OCI-LY7 (cell line): ENCODE measurements at regions not wholly inside any gene's neighbourhood (a gene's known extent, or its start where the extent isn't known, plus 50 kb on each side); places are given as distances from the start of the nearest gene placed in this dataset.

Experiments used
- BruUV-seq: library from RNA; stranded (reverse); fragments of 400-500 nt; replicated peaks from 2 replicates; lab custom pipeline; 2021; lab: Mats Ljungman, UMichigan
- CTCF ChIA-PET: fragments of 300-600 bp; sonication (Branson Sonifier 250); formaldehyde crosslinking; loops from one replicate; lab custom pipeline; 2022; ENCODE audit warnings: antibody characterized with exemption; ENCODE audit not compliant: unreplicated experiment; lab: Charles Lee
- POLR2A ChIA-PET: fragments of 300-600 bp; sonication (Branson Sonifier 250); formaldehyde crosslinking; loops from one replicate; lab custom pipeline; 2022; ENCODE audit warnings: antibody characterized with exemption; lab: Charles Lee
- DNase-seq: peaks from one replicate; pipeline ENCODE4 v3.0.0-alpha.2; 2015; ENCODE audit warnings: low spot score
- H2AFZ ChIP-seq: fragments of 200-600 bp; sonication (generic), shearing (Covaris generic); 2 replicates; pipeline ENCODE4 v1.6.1; 2014; ENCODE audit warnings: mild to moderate bottlenecking, antibody characterized with exemption, low read length, moderate library complexity
- H3K27ac ChIP-seq: fragments of 200-600 bp; sonication (generic); 2 replicates; pipeline ENCODE4 v1.5.1; 2014; ENCODE audit warnings: mixed run types, low read depth, mild to moderate bottlenecking, moderate library complexity, low read length, inconsistent platforms; ENCODE audit not compliant: poor library complexity, severe bottlenecking
- H3K36me3 ChIP-seq: fragments of 200-600 bp; sonication (generic); 2 replicates; pipeline ENCODE4 v1.6.1; 2014; ENCODE audit warnings: mild to moderate bottlenecking, antibody characterized with exemption, low read length, moderate library complexity, mixed read lengths; ENCODE audit not compliant: insufficient read depth
- H3K4me1 ChIP-seq: fragments of 200-600 bp; sonication (generic); 2 replicates; pipeline ENCODE4 v1.5.1; 2014; ENCODE audit warnings: mild to moderate bottlenecking, low read length; ENCODE audit not compliant: insufficient read depth, poor library complexity, severe bottlenecking
- H3K4me2 ChIP-seq: fragments of 200-600 bp; sonication (generic); 2 replicates; pipeline ENCODE4 v1.6.1; 2014; ENCODE audit warnings: mild to moderate bottlenecking, low read length
- H3K4me3 ChIP-seq: fragments of 200-600 bp; sonication (generic); 2 replicates; pipeline ENCODE4 v1.5.1; 2014; ENCODE audit warnings: mild to moderate bottlenecking, low read depth, low read length; ENCODE audit not compliant: poor library complexity, severe bottlenecking
- H3K79me2 ChIP-seq: fragments of 200-600 bp; sonication (generic); 2 replicates; pipeline ENCODE4 v1.6.1; 2016; ENCODE audit warnings: low read depth, mild to moderate bottlenecking, low read length, moderate library complexity, mixed read lengths; ENCODE audit not compliant: insufficient read depth
- H3K9me2 ChIP-seq: fragments of 200-600 bp; sonication (generic); 2 replicates; pipeline ENCODE4 v1.6.1; 2016; ENCODE audit warnings: mild to moderate bottlenecking, low read length, mixed read lengths; ENCODE audit not compliant: insufficient read depth
- H3K9me3 ChIP-seq: fragments of 200-600 bp; sonication (generic); 2 replicates; pipeline ENCODE4 v1.6.1; 2014; ENCODE audit warnings: mild to moderate bottlenecking, mixed run types, low read length, mixed read lengths
- H4K20me1 ChIP-seq: fragments of 200-600 bp; sonication (generic); 2 replicates; pipeline ENCODE4 v1.6.1; 2014; ENCODE audit warnings: mild to moderate bottlenecking, antibody characterized with exemption, low read length, moderate library complexity, mixed read lengths; ENCODE audit not compliant: insufficient read depth
- CTCF ChIP-seq: fragments of 200-600 bp; sonication (generic); conservative IDR thresholded peaks from 2 replicates; pipeline ENCODE4 v1.5.1; 2014; ENCODE audit warnings: mild to moderate bottlenecking, antibody characterized with exemption, low read length, moderate library complexity, mixed read lengths
- EZH2phosphoT487 ChIP-seq: fragments of 200-600 bp; sonication (generic); IDR thresholded peaks from 2 replicates; pipeline ENCODE4 v1.6.1; 2018; ENCODE audit warnings: low read depth, borderline replicate concordance, mild to moderate bottlenecking, mixed run types, antibody characterized with exemption, low read length, moderate library complexity, mixed read lengths
- intact Hi-C: fragments of 100-400 bp; cut with micrococcal nuclease; formaldehyde crosslinking; loops from one replicate; pipeline ENCODE4 v1.10.0; 2022; ENCODE audit not compliant: unreplicated experiment

DNA sequence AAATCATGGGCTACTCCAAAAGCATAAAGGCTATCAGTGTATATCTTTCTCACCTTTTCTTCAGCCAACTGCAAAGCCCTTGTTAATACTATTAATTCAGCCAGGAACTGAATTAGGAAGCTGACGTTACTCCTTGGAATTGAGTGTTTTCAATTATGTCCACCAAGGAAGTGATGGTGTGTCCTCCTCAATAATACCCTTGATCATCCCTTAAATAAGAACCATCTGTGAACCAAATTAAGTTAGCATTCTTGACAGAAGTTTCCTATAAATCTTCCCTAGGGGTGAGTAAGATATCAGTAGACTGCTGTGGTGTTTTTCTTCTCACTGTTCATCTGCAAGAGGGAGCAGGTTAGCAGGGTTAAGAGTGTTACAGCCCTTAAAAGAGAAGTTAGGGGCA lies 252.3 kb upstream of the AVPR1A start:
- intact Hi-C loops: no loop called here
- no TSS peak for BruUV-seq

DNA sequence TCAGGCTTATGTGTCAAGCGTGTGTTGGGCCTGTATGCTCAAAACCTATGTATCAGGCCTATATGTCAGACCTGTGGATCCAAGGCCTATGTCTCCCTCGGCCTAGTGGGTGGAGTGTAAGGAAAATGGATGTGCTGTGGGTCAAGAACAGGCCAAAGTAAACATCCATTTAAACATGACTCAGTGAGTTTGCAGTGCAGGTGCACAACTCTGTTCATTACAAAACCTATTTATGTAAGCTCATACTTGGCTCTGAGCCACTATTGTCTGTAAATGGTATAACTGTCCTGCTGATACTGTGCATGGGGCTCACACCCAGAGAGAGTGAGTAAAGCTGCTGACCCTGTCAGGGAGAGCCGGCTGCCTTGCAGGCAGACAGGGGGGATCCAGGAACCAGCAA lies 249.7 kb upstream of the AVPR1A start:
- CTCF ChIA-PET: no interaction called here
- no peaks in the 10 kb centered on the region for H3K9me2 ChIP-seq
- H3K79me2 ChIP-seq: no peaks in the 10 kb centered on the region
- no peak overlapping the region for H2AFZ ChIP-seq
- no peak for DNase-seq
- intact Hi-C loops: no loop called here
- no peaks in the 10 kb centered on the region for H3K36me3 ChIP-seq
- no peak for TF ChIP-seq CTCF
- TF ChIP-seq EZH2phosphoT487: no peak
- H3K27ac ChIP-seq: no peak overlapping the region
- BruUV-seq: no TSS peak
- POLR2A ChIA-PET: interaction anchor here (0.6 kb wide), 1 partner anchor 52 kb away, joined by 3 read pairs; no protein-coding TSS in a partner anchor
- H3K4me1 ChIP-seq: no peaks in the 10 kb centered on the region
- no peaks in the 10 kb centered on the region for H4K20me1 ChIP-seq
- no peaks in the 10 kb centered on the region for H3K9me3 ChIP-seq
- H3K4me2 ChIP-seq: no peak overlapping the region
- H3K4me3 ChIP-seq: no peak overlapping the region

More for the DNA sequence above, 252.3 kb upstream of the AVPR1A start:
- no peak overlapping the region for H3K27ac ChIP-seq
- ChIA-PET POLR2A (no interaction called here), CTCF (no interaction called here)
- H2AFZ ChIP-seq: no peak overlapping the region
- H3K9me3 ChIP-seq: no peaks in the 10 kb centered on the region
- H3K9me2 ChIP-seq: no peaks in the 10 kb centered on the region
- H3K4me1 ChIP-seq: no peaks in the 10 kb centered on the region
- DNase-seq: no peak
- H3K36me3 ChIP-seq: no peaks in the 10 kb centered on the region
- H3K4me3 ChIP-seq: no peak overlapping the region
- H3K4me2 ChIP-seq: no peak overlapping the region
- H3K79me2 ChIP-seq: no peaks in the 10 kb centered on the region
- TF ChIP-seq CTCF (no peak), EZH2phosphoT487 (no peak)
- H4K20me1 ChIP-seq: no peaks in the 10 kb centered on the region

- no peaks in the 10 kb centered on the region for H3K36me3 ChIP-seq
- intact Hi-C loops: no loop called here
- H3K4me1 ChIP-seq: no peaks in the 10 kb centered on the region
- no peaks in the 10 kb centered on the region for H3K9me2 ChIP-seq
- H3K4me3 ChIP-seq: no peak overlapping the region
- H3K79me2 ChIP-seq: no peaks in the 10 kb centered on the region
- CTCF ChIA-PET: no interaction called here
- H3K4me2 ChIP-seq: no peak overlapping the region
- no peaks in the 10 kb centered on the region for H4K20me1 ChIP-seq
- no peak for TF ChIP-seq EZH2phosphoT487
- no peak for DNase-seq
- no peak overlapping the region for H3K27ac ChIP-seq
- POLR2A ChIA-PET: interaction anchor here (0.6 kb wide), 1 partner anchor 52 kb away, joined by 3 read pairs; no protein-coding TSS in a partner anchor
- no TSS peak for BruUV-seq
- H2AFZ ChIP-seq: no peak overlapping the region
- H3K9me3 ChIP-seq: no peaks in the 10 kb centered on the region
These were observed 249.3 kb upstream of the AVPR1A start for GRCh38 chr12:63400318-63400717.
